Keratinocyte (primary cell): ENCODE measurements at regions not wholly inside any gene's neighbourhood (a gene's known extent, or its start where the extent isn't known, plus 50 kb on each side); places are given as distances from the start of the nearest gene placed in this dataset.

ENCODE experiments used
- CTCF ChIP-seq, 3 experiments: IDR thresholded peaks in 1 of 3; conservative IDR thresholded peaks in 1 of 3; optimal IDR thresholded peaks in 1 of 3; 2 replicates in 2 of 3; 3 replicates in 1 of 3; pipeline versions ENCODE3 to v1.5.1; 2011; ENCODE audit warnings: low read length in 3 of 3, mild to moderate bottlenecking in 3 of 3, moderate library complexity in 2 of 3, control low read depth in 1 of 3, inconsistent platforms in 1 of 3; ENCODE audit not compliant: insufficient read depth in 2 of 3; ENCODE audit errors: extremely low read depth in 1 of 3
- EZH2 ChIP-seq: IDR thresholded peaks from one replicate; pipeline ENCODE4 v1.6.1; 2012; ENCODE audit warnings: inconsistent platforms, mild to moderate bottlenecking, low read length, moderate library complexity

GRCh38 chr1:25063591-25064416 lies 133.7 kb upstream of the RUNX3 start:
- TF ChIP-seq EZH2 (no peak), CTCF (optimal IDR thresholded peaks at IDR 0.05 in 1 of 3, IDR thresholded peaks at IDR 0.05 in 1 of 3, conservative IDR thresholded peaks at IDR 0.05 in 1 of 3; ENCODE audit: extremely low read depth in 1 of 3, insufficient read depth in 2 of 3, low read length in 3 of 3) (no peak)
